GM12878 (cell line): ENCODE measurements at regions not wholly inside any gene's neighbourhood (a gene's known extent, or its start where the extent isn't known, plus 50 kb on each side); places are given as distances from the start of the nearest gene placed in this dataset.

Source experiments
- ATAC-seq: fragments of 200-7000 bp; cut with Tn5 transposase; 3 replicates; pipeline ENCODE4 v1.9.1; 2020; ENCODE audit warnings: mild to moderate bottlenecking, moderate library complexity
- BruUV-seq: library from RNA; stranded (reverse); fragments of 400-500 nt; replicated peaks from 2 replicates; lab custom pipeline; 2021; lab: Mats Ljungman, UMichigan
- CTCF ChIA-PET: fragments of 300-600 bp; sonication (Branson Sonifier 250); formaldehyde crosslinking; extraction: SDS; loops from one replicate; lab custom pipeline; 2021; ENCODE audit warnings: inconsistent platforms; lab: Yijun Ruan, JAX
- POLR2A ChIA-PET: fragments of 350-600 bp; formaldehyde crosslinking; extraction: SDS; loops from one replicate; lab custom pipeline; 2021; ENCODE audit warnings: inconsistent platforms; lab: Charles Lee
- RAD21 ChIA-PET: fragments of 300-600 bp; sonication (Branson Sonifier 250); formaldehyde crosslinking; loops from one replicate; lab custom pipeline; 2023; ENCODE audit warnings: antibody characterized with exemption; ENCODE audit not compliant: unreplicated experiment; lab: Charles Lee
- SMC1A ChIA-PET: fragments of 300-600 bp; sonication (Branson Sonifier 250); formaldehyde crosslinking; loops from one replicate; lab custom pipeline; 2023; ENCODE audit not compliant: unreplicated experiment, uncharacterized antibody; lab: Charles Lee
- DNase-seq: peaks from one replicate; pipeline ENCODE4 v3.0.0-alpha.2; 2011; ENCODE audit warnings: low read depth, low spot score
- FAIRE-seq: peaks from 3 replicates; lab custom pipeline; 2011; peaks lifted over from hg19 to GRCh38; lab: Jason Lieb, UNC
- H2AFZ ChIP-seq: 2 replicates; pipeline ENCODE4 v1.6.0; 2011; ENCODE audit warnings: low read depth, low read length, control low read depth; ENCODE audit not compliant: control insufficient read depth
- H3K27ac ChIP-seq: 2 replicates; pipeline ENCODE4 v1.5.1; 2011; ENCODE audit warnings: control low read depth; ENCODE audit not compliant: control insufficient read depth, insufficient read depth
- H3K27me3 ChIP-seq, 2 experiments: replicated peaks in 1 of 2; 2 replicates each; pipeline versions ENCODE4 v1.6.0 to v1.6.1; 2011; ENCODE audit warnings: low read length in 1 of 2; ENCODE audit not compliant: control insufficient read depth in 2 of 2, insufficient read depth in 2 of 2
- H3K36me3 ChIP-seq, 2 experiments: 2 replicates each; pipeline ENCODE4 v1.5.1; 2011; ENCODE audit warnings: low read length in 1 of 2; ENCODE audit not compliant: control insufficient read depth in 2 of 2, insufficient read depth in 2 of 2
- H3K4me1 ChIP-seq: 2 replicates; pipeline ENCODE4 v1.6.1; 2011; ENCODE audit warnings: mild to moderate bottlenecking, low read length, moderate library complexity, mixed read lengths; ENCODE audit not compliant: control insufficient read depth, insufficient read depth
- H3K4me2 ChIP-seq: 2 replicates; pipeline ENCODE4 v1.6.0; 2011; ENCODE audit warnings: control low read depth; ENCODE audit not compliant: control insufficient read depth, insufficient read depth
- H3K4me3 ChIP-seq: fragments of 200-600 bp; sonication (generic); 2 replicates; pipeline ENCODE4 v1.5.1; 2016
- H3K79me2 ChIP-seq: 2 replicates; pipeline ENCODE4 v1.6.0; 2011; ENCODE audit warnings: low read length; ENCODE audit not compliant: control insufficient read depth, insufficient read depth
- H3K9ac ChIP-seq: 2 replicates; pipeline ENCODE4 v1.8.0; 2011; ENCODE audit warnings: low read length, control low read depth, mixed read lengths; ENCODE audit not compliant: control insufficient read depth, insufficient read depth
- H3K9me3 ChIP-seq: replicated peaks from 3 replicates; pipeline ENCODE4 v1.5.1; 2011; ENCODE audit warnings: mild to moderate bottlenecking, low read length; ENCODE audit not compliant: control insufficient read depth, insufficient read depth
- H4K20me1 ChIP-seq: 2 replicates; pipeline ENCODE4 v1.6.0; 2011; ENCODE audit not compliant: control insufficient read depth, insufficient read depth
- CHD1 ChIP-seq: IDR thresholded peaks from 2 replicates; pipeline ENCODE4 v1.6.1; 2012; ENCODE audit warnings: low read depth, low read length, improper control_type of control experiment
- CHD2 ChIP-seq: IDR thresholded peaks from 2 replicates; pipeline ENCODE4 v1.6.1; 2011; ENCODE audit warnings: low read depth, low read length, improper control_type of control experiment, borderline replicate concordance
- CREB1 ChIP-seq: IDR thresholded peaks from 2 replicates; pipeline ENCODE4 v1.6.1; 2012; ENCODE audit warnings: low read depth, mild to moderate bottlenecking, inconsistent platforms
- DPF2 ChIP-seq: fragments of 450-650 bp; IDR thresholded peaks from 2 replicates; pipeline ENCODE4 v1.6.1; 2017; ENCODE audit warnings: mild to moderate bottlenecking
- EED ChIP-seq: sonication (generic); IDR thresholded peaks from 2 replicates; pipeline ENCODE4 v1.6.1; 2016; ENCODE audit warnings: antibody characterized with exemption, low read depth
- IKZF1 ChIP-seq: fragments of 450-650 bp; conservative IDR thresholded peaks from 2 replicates; pipeline ENCODE4 v1.6.1; 2017; ENCODE audit warnings: antibody characterized with exemption, mild to moderate bottlenecking
- IRF3 ChIP-seq: fragments of 450-650 bp; IDR thresholded peaks from 2 replicates; pipeline ENCODE4 v1.6.1; 2014; ENCODE audit warnings: mild to moderate bottlenecking
- KLF5 ChIP-seq: fragments of 450-650 bp; IDR thresholded peaks from 2 replicates; pipeline ENCODE4 v1.6.1; 2014; ENCODE audit warnings: mild to moderate bottlenecking; ENCODE audit not compliant: partially characterized antibody
- MYC ChIP-seq: IDR thresholded peaks from 2 replicates; pipeline ENCODE4 v1.6.1; 2011; ENCODE audit warnings: mild to moderate bottlenecking, low read length, moderate library complexity, inconsistent platforms; ENCODE audit not compliant: insufficient read depth, insufficient replicate concordance, insufficient read length, severe bottlenecking
- NFXL1 ChIP-seq: fragments of 450-650 bp; IDR thresholded peaks from 2 replicates; pipeline ENCODE4 v1.6.1; 2017; ENCODE audit warnings: antibody characterized with exemption, mild to moderate bottlenecking, borderline replicate concordance
- NFYB ChIP-seq: IDR thresholded peaks from 2 replicates; pipeline ENCODE4 v1.6.1; 2011; ENCODE audit warnings: low read depth, mild to moderate bottlenecking, low read length, improper control_type of control experiment, moderate library complexity; ENCODE audit not compliant: insufficient read depth
- NKRF ChIP-seq: fragments of 450-650 bp; conservative IDR thresholded peaks from 2 replicates; pipeline ENCODE4 v1.6.1; 2017; ENCODE audit warnings: mild to moderate bottlenecking, moderate library complexity
- NRF1 ChIP-seq: conservative IDR thresholded peaks from 2 replicates; pipeline ENCODE4 v1.6.1; 2011; ENCODE audit warnings: mild to moderate bottlenecking, low read depth, low read length, improper control_type of control experiment
- POLR2AphosphoS5 ChIP-seq: IDR thresholded peaks from 2 replicates; pipeline ENCODE4 v1.6.1; 2011; ENCODE audit warnings: mild to moderate bottlenecking, low read length, inconsistent platforms
- SUZ12 ChIP-seq: fragments of 200-600 bp; sonication (generic); IDR thresholded peaks from one replicate; pipeline ENCODE4 v1.6.1; 2018; ENCODE audit warnings: antibody characterized with exemption, mild to moderate bottlenecking; ENCODE audit not compliant: unreplicated experiment
- TAF1 ChIP-seq: IDR thresholded peaks from 2 replicates; pipeline ENCODE4 v1.6.1; 2011; ENCODE audit warnings: mild to moderate bottlenecking, low read depth, low read length, borderline replicate concordance
- TCF7 ChIP-seq: IDR thresholded peaks from 2 replicates; pipeline ENCODE4 v1.6.1; 2014; ENCODE audit warnings: antibody characterized with exemption, borderline replicate concordance
- YBX1 ChIP-seq: fragments of 450-650 bp; IDR thresholded peaks from 2 replicates; pipeline ENCODE4 v1.6.1; 2016; ENCODE audit warnings: antibody characterized with exemption
- ZBED1 ChIP-seq: IDR thresholded peaks from 2 replicates; pipeline ENCODE4 v1.6.1; 2016; ENCODE audit warnings: borderline replicate concordance
- ZSCAN29 ChIP-seq: fragments of 450-650 bp; IDR thresholded peaks from 2 replicates; pipeline ENCODE4 v1.6.1; 2017; ENCODE audit warnings: mild to moderate bottlenecking, moderate library complexity
- WGBS: methylation state at CpG from one replicate; pipeline ENCODE4 v1.1.6; 2016; ENCODE audit warnings: low lambda C conversion rate; ENCODE audit not compliant: insufficient replicate concordance, insufficient coverage; ENCODE audit errors: missing lambda C conversion rate; 5-methylcytosine and 5-hydroxymethylcytosine counted together
- in situ Hi-C: fragments of 300-500 bp; cut with MboI; formaldehyde crosslinking; loops from 9 replicates; pipeline ENCODE4 v1.14.3; 2018; ENCODE audit warnings: mixed read lengths
- intact Hi-C: fragments of 100-400 bp; cut with micrococcal nuclease; formaldehyde crosslinking; loops from one replicate; pipeline ENCODE4 v1.14.2; 2022; ENCODE audit not compliant: unreplicated experiment

- in situ Hi-C loops (no loop called here), intact Hi-C loops (no loop called here)
- ATAC-seq (no peak), FAIRE-seq (no peak)
- SMC1A ChIA-PET = interaction anchor here (0.9 to 1.2 kb wide), 3 partner anchors 13 to 15 kb away, joined by 3 to 4 read pairs (median 4); no protein-coding TSS in a partner anchor
- H3K4me3 ChIP-seq = no peak overlapping the region
- H3K79me2 ChIP-seq = no peaks in the 10 kb centered on the region
- H3K36me3 ChIP-seq = no peaks in the 10 kb centered on the region
- no peaks in the 10 kb centered on the region for H3K4me1 ChIP-seq
- RAD21 ChIA-PET = no interaction called here
- H4K20me1 ChIP-seq = no peaks in the 10 kb centered on the region
- POLR2A ChIA-PET = no interaction called here
- no peak overlapping the region for H2AFZ ChIP-seq
- no peak overlapping the region for H3K4me2 ChIP-seq
- no peak for TF ChIP-seq IRF3
- no peak for TF ChIP-seq CREB1
- TF ChIP-seq TCF7 = no peak
- TF ChIP-seq YBX1 = no peak
- TF ChIP-seq DPF2 = no peak
- TF ChIP-seq NFYB = no peak
- TF ChIP-seq ZBED1 = no peak
- TF ChIP-seq POLR2AphosphoS5 = no peak
- TF ChIP-seq SUZ12 = no peak
- TF ChIP-seq KLF5 = no peak
- no peak for TF ChIP-seq MYC
- TF ChIP-seq NFXL1 = no peak
- TF ChIP-seq NKRF = no peak
- no peak for TF ChIP-seq IKZF1
- TF ChIP-seq CHD1 = no peak
- TF ChIP-seq EED = no peak
- no peak for TF ChIP-seq ZSCAN29
- TF ChIP-seq TAF1 = no peak
- no peak for TF ChIP-seq NRF1
- TF ChIP-seq CHD2 = no peak
- TF ChIP-seq, all 136 proteins: peak for 0
- WGBS = 35% methylated on average over 9 of the region's 9 CpGs
- Histone ChIP-seq H3K9me3 (no peaks in the 10 kb centered on the region; the same call in 2 of the 3 replicates), H3K27me3 (no peaks in the 10 kb centered on the region), H3K27ac (no peak overlapping the region), H3K9ac (no peak overlapping the region)
- BruUV-seq = no TSS peak
- CTCF ChIA-PET = interaction anchor here (1.2 kb wide), 1 partner anchor 21 kb away, joined by 4 read pairs; no protein-coding TSS in a partner anchor
- DNase-seq = no peak
Measured at GRCh38 chr9:82131072-82131471, 142.5 kb downstream of the SPATA31D1 start.
